Common myeloid progenitor, CD34-positive (primary cell): ENCODE measurements at regions not wholly inside any gene's neighbourhood (a gene's known extent, or its start where the extent isn't known, plus 50 kb on each side); places are given as distances from the start of the nearest gene placed in this dataset.

Experiments used
- CTCF ChIA-PET: fragments of 350-600 bp; sonication (Branson Sonifier 250); formaldehyde crosslinking; loops from one replicate; lab custom pipeline; 2021; ENCODE audit warnings: antibody characterized with exemption; lab: Charles Lee
- POLR2A ChIA-PET: fragments of 350-600 bp; sonication (Branson Sonifier 250); formaldehyde crosslinking; loops from one replicate; lab custom pipeline; 2021; ENCODE audit warnings: antibody characterized with exemption; lab: Charles Lee
- DNase-seq, 3 donors: peaks; one replicate each; pipeline versions ENCODE4 v3.0.0 to v3.0.0-alpha.2; 2013
- H3K27ac ChIP-seq, 2 experiments: 1 replicate in 1 of 2; 2 replicates in 1 of 2; pipeline ENCODE4 v1.7.0; 2013; ENCODE audit warnings: inconsistent platforms in 2 of 2, low read length in 2 of 2, mild to moderate bottlenecking in 2 of 2, low read depth in 1 of 2, moderate library complexity in 1 of 2; ENCODE audit not compliant: severe bottlenecking in 2 of 2, insufficient read depth in 1 of 2, poor library complexity in 1 of 2
- H3K27me3 ChIP-seq, 5 experiments: replicated peaks in 2 of 5; 1 replicate in 3 of 5; 2 replicates in 2 of 5; pipeline versions ENCODE4 v1.6.1 to v1.7.0; 2013; ENCODE audit warnings: low read length in 4 of 5, mild to moderate bottlenecking in 2 of 5, moderate library complexity in 2 of 5, inconsistent platforms in 1 of 5; ENCODE audit not compliant: insufficient read depth in 5 of 5, control insufficient read depth in 4 of 5
- H3K36me3 ChIP-seq, 4 experiments: 1 replicate in 2 of 4; 2 replicates in 2 of 4; pipeline versions ENCODE4 v1.6.1 to v1.7.0; 2013; ENCODE audit warnings: low read length in 3 of 4, control low read depth in 1 of 4, mild to moderate bottlenecking in 1 of 4; ENCODE audit not compliant: control insufficient read depth in 4 of 4, insufficient read depth in 4 of 4
- H3K4me1 ChIP-seq, 4 experiments: 1 replicate in 3 of 4; 2 replicates in 1 of 4; pipeline versions ENCODE4 v1.6.1 to v1.7.1; 2013; ENCODE audit warnings: low read length in 3 of 4, mild to moderate bottlenecking in 3 of 4, control low read depth in 1 of 4, inconsistent platforms in 1 of 4, moderate library complexity in 1 of 4; ENCODE audit not compliant: control insufficient read depth in 4 of 4, insufficient read depth in 4 of 4; ENCODE audit errors: control extremely low read depth in 1 of 4
- H3K4me3 ChIP-seq, 7 experiments: 1 replicate in 4 of 7; 2 replicates in 3 of 7; pipeline versions ENCODE4 v1.5.1 to v1.7.0; 2013; ENCODE audit warnings: mild to moderate bottlenecking in 7 of 7, low read length in 6 of 7, moderate library complexity in 6 of 7, inconsistent platforms in 2 of 7, low read depth in 2 of 7, control low read depth in 1 of 7; ENCODE audit not compliant: insufficient read depth in 4 of 7, control insufficient read depth in 1 of 7; ENCODE audit errors: extremely low read depth in 1 of 7
- H3K9me3 ChIP-seq, 5 experiments: 1 replicate in 4 of 5; 2 replicates in 1 of 5; pipeline versions ENCODE4 v1.6.1 to v1.7.1; 2013; ENCODE audit warnings: low read length in 4 of 5, mild to moderate bottlenecking in 2 of 5, inconsistent platforms in 1 of 5, low read depth in 1 of 5, moderate library complexity in 1 of 5; ENCODE audit not compliant: control insufficient read depth in 4 of 5, insufficient read depth in 2 of 5; ENCODE audit errors: control extremely low read depth in 1 of 5
- WGBS: methylation state at CpG from one replicate; pipeline ENCODE4 v1.1.5; 2013; ENCODE audit not compliant: insufficient coverage; 5-methylcytosine and 5-hydroxymethylcytosine counted together

DNA sequence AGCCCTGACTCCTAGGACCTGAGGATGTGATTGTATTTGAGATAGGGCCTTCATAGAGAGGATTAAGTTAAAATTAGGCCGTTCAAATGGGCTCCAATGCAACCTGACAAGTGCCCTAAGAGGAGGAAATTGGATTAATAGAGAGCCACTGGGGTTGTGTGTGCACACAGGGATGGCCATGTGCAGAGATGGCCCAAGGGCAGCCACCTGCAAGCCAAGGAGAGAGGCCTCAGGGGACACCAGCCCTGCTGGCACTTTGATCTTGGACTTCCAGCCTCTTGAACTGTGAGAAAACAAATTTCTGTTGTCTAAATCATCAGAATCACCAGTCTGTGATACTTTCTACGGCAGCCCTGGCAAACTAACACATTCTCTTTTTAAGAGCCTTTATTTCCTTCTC is 598.8 kb downstream of the UTRN start:
- no peak for DNase-seq
- CTCF ChIA-PET, result no interaction called here
- WGBS, result 100% methylated on average over 1 of the region's 2 CpGs
- H3K4me3 ChIP-seq, result no peak overlapping the region
- peaks cover 0 to 4% (median 0%) of the 10 kb centered on the region in 4 experiments for H3K4me1 ChIP-seq
- no peaks in the 10 kb centered on the region for H3K36me3 ChIP-seq
- H3K27me3 ChIP-seq, result peaks cover 0 to 1% (median 0%) of the 10 kb centered on the region in 5 experiments
- POLR2A ChIA-PET, result no interaction called here
- no peaks in the 10 kb centered on the region for H3K9me3 ChIP-seq
- H3K27ac ChIP-seq, result no peak overlapping the region

DNA sequence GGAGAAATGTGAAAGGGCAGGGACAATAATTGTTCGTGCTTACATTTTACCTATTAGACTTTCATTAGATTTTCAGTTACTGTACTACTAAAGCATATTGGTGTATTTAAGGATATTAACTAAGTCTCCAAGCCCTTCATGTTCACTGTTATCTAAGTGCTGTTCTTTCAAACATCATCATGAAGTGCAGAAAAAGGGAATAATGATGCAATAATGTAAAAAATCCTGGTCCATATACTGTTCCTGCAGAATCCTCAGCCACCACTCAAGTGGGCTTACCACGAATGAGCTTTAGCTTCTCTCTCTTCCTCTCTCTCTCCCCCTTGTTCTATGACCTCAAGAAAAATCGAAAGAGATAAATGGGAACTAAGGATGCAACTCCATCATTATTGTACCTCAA is 600.7 kb downstream of the UTRN start:
- POLR2A ChIA-PET, result no interaction called here
- H3K27ac ChIP-seq, result no peak overlapping the region
- no peak overlapping the region for H3K4me3 ChIP-seq
- DNase-seq, result no peak
- no CpG with 5 or more reads among the region's 3 CpGs for WGBS
- peaks cover 0 to 4% (median 0%) of the 10 kb centered on the region in 4 experiments for H3K4me1 ChIP-seq
- CTCF ChIA-PET, result no interaction called here
- H3K36me3 ChIP-seq, result no peaks in the 10 kb centered on the region
- H3K27me3 ChIP-seq, result peaks cover 0 to 1% (median 0%) of the 10 kb centered on the region in 5 experiments
- no peaks in the 10 kb centered on the region for H3K9me3 ChIP-seq

DNA sequence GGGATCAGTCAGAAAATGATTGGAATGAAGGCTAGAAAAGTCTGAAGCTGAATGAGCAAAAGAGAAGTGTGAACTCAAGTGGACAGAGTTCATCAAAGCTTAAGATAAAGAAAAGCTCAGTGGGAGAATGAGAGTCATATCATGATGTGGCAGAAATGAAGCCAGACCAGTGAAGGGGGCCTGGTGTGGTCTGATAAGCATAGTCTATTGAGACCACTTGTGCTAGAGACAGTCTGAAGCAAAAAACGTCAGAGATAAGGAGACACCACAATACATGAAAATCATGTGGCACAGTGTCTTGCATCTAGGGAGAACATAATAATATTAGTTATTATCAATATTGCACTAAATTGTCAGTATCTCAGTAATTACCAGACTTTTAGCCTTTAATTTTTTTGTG is 601.5 kb downstream of the UTRN start:
- Histone ChIP-seq H3K4me1 (peaks cover 0 to 4% (median 0%) of the 10 kb centered on the region in 4 experiments), H3K27ac (no peak overlapping the region), H3K4me3 (no peak overlapping the region), H3K27me3 (peaks cover 0 to 1% (median 0%) of the 10 kb centered on the region in 5 experiments), H3K36me3 (no peaks in the 10 kb centered on the region), H3K9me3 (no peaks in the 10 kb centered on the region)
- DNase-seq, result peak; percentile 86 to 95 (median 91)
- POLR2A ChIA-PET, result no interaction called here
- CTCF ChIA-PET, result no interaction called here
- no CpG with 5 or more reads among the region's 1 CpG for WGBS

DNA sequence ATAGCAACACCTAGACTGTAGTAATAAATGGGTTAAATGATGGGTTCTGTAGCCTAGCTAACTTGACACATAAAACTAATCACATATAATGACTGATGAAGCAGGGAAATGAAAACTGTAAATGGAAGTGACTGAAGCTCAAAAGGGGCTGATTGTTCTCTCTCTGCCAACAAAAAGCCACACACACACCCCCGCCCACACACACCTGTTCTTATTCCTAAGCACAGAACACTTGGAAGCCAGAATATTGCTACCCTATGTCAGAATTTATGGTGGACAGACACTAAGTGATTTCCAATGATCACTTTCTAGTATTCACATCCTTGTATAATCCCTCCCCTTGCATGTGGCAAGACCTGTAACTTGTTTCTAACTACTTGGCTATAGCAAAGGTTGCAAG is 603.5 kb downstream of the UTRN start:
- ChIA-PET POLR2A (no interaction called here), CTCF (no interaction called here)
- no peak for DNase-seq
- Histone ChIP-seq H3K27ac (no peak overlapping the region), H3K4me3 (no peak overlapping the region), H3K4me1 (peaks cover 0 to 4% (median 0%) of the 10 kb centered on the region in 4 experiments), H3K27me3 (peaks cover 0 to 1% (median 0%) of the 10 kb centered on the region in 5 experiments), H3K36me3 (no peaks in the 10 kb centered on the region), H3K9me3 (peaks cover 0 to 1% (median 0%) of the 10 kb centered on the region in 5 experiments)
- WGBS, result 100% methylated on average over 1 of the region's 1 CpG

DNA sequence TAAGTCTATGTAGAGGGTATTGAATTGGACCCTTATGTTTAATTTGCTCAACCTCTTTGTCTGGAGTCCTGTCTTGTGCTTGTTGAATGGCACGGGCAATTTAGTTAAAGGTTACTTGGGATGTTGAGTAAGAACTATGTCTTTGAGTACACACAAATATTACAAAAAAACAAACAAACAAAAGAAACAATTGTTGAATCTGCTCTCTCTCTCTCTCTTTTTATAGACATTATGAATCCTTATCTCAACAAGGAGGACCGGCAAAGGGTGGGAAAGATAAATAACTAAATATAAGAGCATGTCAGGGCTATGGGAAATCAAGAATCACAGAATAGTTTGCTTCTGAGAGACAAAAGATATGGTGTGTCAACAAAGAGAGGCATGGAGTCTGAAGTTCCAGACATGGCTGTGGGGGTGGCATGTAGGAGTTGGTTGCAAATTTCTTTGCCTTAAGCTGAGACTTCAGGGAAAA is 608.6 kb downstream of the UTRN start:
- H3K4me1 ChIP-seq, result no peaks in the 10 kb centered on the region
- no peaks in the 10 kb centered on the region for H3K27me3 ChIP-seq
- no peak overlapping the region for H3K27ac ChIP-seq
- no peak for DNase-seq
- no peak overlapping the region for H3K4me3 ChIP-seq
- 100% methylated on average over 1 of the region's 2 CpGs for WGBS
- no peaks in the 10 kb centered on the region for H3K36me3 ChIP-seq
- CTCF ChIA-PET, result no interaction called here
- H3K9me3 ChIP-seq, result peaks cover 0 to 1% (median 0%) of the 10 kb centered on the region in 5 experiments
- POLR2A ChIA-PET, result no interaction called here

DNA sequence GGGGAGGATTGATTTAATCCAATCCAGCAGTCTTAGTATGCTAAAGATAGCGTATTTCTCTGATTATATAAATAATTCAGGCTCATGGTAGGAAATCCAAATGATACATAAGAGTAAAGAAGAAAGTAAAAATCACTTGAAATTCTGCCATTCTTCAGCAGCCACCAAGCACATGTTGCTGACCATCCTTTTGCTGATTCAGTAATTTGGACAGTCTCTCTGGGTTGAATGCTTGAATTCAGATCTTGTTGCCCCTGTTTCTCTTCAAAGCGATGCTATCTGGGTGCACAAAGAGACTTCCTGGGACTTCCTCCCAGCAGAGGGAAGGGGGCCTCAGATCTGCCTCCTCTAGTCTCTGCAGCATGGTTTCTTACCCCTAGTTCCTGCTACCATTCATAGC is 609.1 kb downstream of the UTRN start:
- Histone ChIP-seq H3K27ac (no peak overlapping the region), H3K27me3 (no peaks in the 10 kb centered on the region), H3K36me3 (no peaks in the 10 kb centered on the region), H3K4me1 (no peaks in the 10 kb centered on the region), H3K4me3 (no peak overlapping the region), H3K9me3 (peaks cover 0 to 1% (median 0%) of the 10 kb centered on the region in 5 experiments)
- ChIA-PET CTCF (no interaction called here), POLR2A (no interaction called here)
- WGBS, result 75% methylated on average over 1 of the region's 2 CpGs
- DNase-seq, result no peak

DNA sequence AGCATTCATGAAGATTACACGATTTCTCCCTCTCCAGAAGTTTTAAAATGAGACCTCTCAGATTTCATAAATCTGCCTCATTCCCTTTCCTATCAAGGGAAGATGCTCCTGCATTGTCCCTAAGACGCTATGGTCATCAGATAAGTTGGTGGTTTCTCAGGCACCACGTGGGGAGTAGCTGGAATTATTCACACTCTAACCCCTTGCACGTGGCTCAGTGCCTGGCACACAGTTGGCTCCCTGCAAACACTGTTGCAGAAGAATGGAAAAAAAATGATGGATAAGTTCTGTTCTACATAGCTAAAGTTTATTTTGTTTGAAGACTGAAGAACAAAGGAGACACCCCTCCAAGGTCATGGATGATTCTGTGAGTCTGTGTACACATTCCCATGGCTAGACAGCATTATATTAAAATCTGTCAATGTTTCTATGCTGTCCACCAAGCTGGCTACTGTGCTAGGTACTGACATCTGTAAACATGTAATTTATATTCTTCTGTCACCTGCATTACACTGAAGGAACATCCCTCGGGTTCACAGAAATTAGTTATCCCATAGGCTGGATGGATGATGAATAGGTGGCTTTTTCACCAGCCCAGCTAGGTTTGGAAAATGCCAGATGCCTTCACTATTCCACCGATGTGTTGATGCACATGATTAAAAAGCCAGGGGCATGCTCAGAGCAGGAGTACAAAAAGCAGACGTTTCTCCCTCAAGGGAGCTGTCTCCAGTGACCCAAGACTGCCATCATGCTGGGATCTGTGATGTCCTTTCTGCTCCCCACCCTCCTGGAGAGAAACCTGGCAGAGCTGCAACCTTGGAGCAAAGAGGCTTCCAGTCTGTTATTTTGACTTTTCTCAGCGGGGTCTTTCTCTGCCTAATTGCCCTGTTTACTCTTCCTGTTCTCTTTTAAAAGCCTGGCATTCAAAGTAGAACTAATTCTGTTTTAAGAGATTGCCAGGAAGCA is 610.5 kb downstream of the UTRN start:
- peaks cover 0 to 1% (median 0%) of the 10 kb centered on the region in 5 experiments for H3K9me3 ChIP-seq
- H3K4me1 ChIP-seq, result no peaks in the 10 kb centered on the region
- no peak for DNase-seq
- 69% methylated on average over 5 of the region's 8 CpGs for WGBS
- no peak overlapping the region for H3K27ac ChIP-seq
- H3K27me3 ChIP-seq, result no peaks in the 10 kb centered on the region
- H3K36me3 ChIP-seq, result no peaks in the 10 kb centered on the region
- POLR2A ChIA-PET, result no interaction called here
- CTCF ChIA-PET, result interaction anchor here (0.9 kb wide), 1 partner anchor 17 kb away, joined by 3 read pairs; no protein-coding TSS in a partner anchor
- no peak overlapping the region for H3K4me3 ChIP-seq
